Peyer's patch (tissue), 4 donors: ENCODE measurements at regions not wholly inside any gene's neighbourhood (a gene's known extent, or its start where the extent isn't known, plus 50 kb on each side); places are given as distances from the start of the nearest gene placed in this dataset.

Experiments
- POLR2A ChIP-seq, 2 donors: fragments of 450-650 bp; IDR thresholded peaks; one replicate each; pipeline ENCODE4 v1.5.1; 2017; ENCODE audit warnings: antibody characterized with exemption in 2 of 2, mild to moderate bottlenecking in 2 of 2, moderate library complexity in 2 of 2
- TF ChIP-seq, protein P1 (sequence below), 6 experiments: fragments of 450-650 bp in 4 of 6; fragments of 200-600 bp in 2 of 6; sonication (generic) in 1 of 6; IDR thresholded peaks; one replicate each; pipeline ENCODE4 v1.5.1; 2017 to 2019; ENCODE audit warnings: antibody characterized with exemption in 6 of 6, mild to moderate bottlenecking in 3 of 6, moderate library complexity in 1 of 6

DNA sequence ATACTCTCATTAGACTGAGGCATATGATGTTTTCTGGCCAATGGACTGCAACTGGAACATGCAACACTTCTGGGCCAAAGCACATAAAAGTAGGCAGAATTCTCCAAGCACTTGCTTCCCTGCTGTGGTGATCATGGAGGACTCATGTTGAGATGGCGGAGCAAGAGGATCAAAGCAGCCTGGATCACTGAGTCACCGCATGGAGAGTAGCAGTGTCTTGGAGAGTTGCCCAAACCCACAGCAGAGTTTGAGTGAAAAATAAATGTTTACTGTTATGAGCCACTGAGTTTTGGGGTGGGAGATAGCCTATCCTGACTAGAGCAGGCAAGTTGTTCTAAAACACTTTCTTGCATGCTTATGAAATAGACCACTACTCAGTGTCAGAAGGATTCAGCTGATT, 359.5 kb downstream of the ZNF521 start:
- no peak for TF ChIP-seq POLR2A (IDR thresholded peaks at IDR 0.05)
- TF ChIP-seq, protein P1, sequence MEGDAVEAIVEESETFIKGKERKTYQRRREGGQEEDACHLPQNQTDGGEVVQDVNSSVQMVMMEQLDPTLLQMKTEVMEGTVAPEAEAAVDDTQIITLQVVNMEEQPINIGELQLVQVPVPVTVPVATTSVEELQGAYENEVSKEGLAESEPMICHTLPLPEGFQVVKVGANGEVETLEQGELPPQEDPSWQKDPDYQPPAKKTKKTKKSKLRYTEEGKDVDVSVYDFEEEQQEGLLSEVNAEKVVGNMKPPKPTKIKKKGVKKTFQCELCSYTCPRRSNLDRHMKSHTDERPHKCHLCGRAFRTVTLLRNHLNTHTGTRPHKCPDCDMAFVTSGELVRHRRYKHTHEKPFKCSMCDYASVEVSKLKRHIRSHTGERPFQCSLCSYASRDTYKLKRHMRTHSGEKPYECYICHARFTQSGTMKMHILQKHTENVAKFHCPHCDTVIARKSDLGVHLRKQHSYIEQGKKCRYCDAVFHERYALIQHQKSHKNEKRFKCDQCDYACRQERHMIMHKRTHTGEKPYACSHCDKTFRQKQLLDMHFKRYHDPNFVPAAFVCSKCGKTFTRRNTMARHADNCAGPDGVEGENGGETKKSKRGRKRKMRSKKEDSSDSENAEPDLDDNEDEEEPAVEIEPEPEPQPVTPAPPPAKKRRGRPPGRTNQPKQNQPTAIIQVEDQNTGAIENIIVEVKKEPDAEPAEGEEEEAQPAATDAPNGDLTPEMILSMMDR (IDR thresholded peaks at IDR 0.05), result no peak
